ENCODE measurements at regions not wholly inside any gene's neighbourhood (a gene's known extent, or its start where the extent isn't known, plus 50 kb on each side); places are given as distances from the start of the nearest gene placed in this dataset.

GRCh38 chr9:72460342-72461312 lies 60.8 kb upstream of the TMC1 start:
- DNase-seq (no peak), ATAC-seq (ENCODE audit: low FRiP score in 2 of 2) (no peak)
- Histone ChIP-seq H3K9me3 (no peaks in the 10 kb centered on the region), H3K4me1 (peaks cover 0 to 11% (median 8%) of the 10 kb centered on the region in 4 donors), H3K27me3 (no peaks in the 10 kb centered on the region), H3K36me3 (no peaks in the 10 kb centered on the region), H3K4me3 (no peak overlapping the region), H3K27ac (no peak overlapping the region)
- 80 to 82% methylated on average over 7 of the region's 7 CpGs for WGBS, 2 donors
- no peak for TF ChIP-seq POLR2AphosphoS5 (IDR thresholded peaks at IDR 0.05)
- TF ChIP-seq POLR2A (IDR thresholded peaks at IDR 0.05) = no peak
- TF ChIP-seq EP300 (IDR thresholded peaks at IDR 0.05) = no peak
- TF ChIP-seq, protein P1, sequence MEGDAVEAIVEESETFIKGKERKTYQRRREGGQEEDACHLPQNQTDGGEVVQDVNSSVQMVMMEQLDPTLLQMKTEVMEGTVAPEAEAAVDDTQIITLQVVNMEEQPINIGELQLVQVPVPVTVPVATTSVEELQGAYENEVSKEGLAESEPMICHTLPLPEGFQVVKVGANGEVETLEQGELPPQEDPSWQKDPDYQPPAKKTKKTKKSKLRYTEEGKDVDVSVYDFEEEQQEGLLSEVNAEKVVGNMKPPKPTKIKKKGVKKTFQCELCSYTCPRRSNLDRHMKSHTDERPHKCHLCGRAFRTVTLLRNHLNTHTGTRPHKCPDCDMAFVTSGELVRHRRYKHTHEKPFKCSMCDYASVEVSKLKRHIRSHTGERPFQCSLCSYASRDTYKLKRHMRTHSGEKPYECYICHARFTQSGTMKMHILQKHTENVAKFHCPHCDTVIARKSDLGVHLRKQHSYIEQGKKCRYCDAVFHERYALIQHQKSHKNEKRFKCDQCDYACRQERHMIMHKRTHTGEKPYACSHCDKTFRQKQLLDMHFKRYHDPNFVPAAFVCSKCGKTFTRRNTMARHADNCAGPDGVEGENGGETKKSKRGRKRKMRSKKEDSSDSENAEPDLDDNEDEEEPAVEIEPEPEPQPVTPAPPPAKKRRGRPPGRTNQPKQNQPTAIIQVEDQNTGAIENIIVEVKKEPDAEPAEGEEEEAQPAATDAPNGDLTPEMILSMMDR (IDR thresholded peaks at IDR 0.05) = no peak

GRCh38 chr9:72459308-72459707 lies 62.1 kb upstream of the TMC1 start:
- DNase-seq = no peak
- H3K4me1 ChIP-seq = peaks cover 0 to 1% (median 0%) of the 10 kb centered on the region in 4 donors
- H3K4me3 ChIP-seq = no peak overlapping the region
- no peak for ATAC-seq (ENCODE audit: low FRiP score in 2 of 2)
- no peak overlapping the region for H3K27ac ChIP-seq
- WGBS, 2 donors = 100% methylated on average over 1 of the region's 1 CpG
- TF ChIP-seq, protein P1 (IDR thresholded peaks at IDR 0.05) = no peak
- TF ChIP-seq EP300 (IDR thresholded peaks at IDR 0.05) = no peak
- no peak for TF ChIP-seq POLR2AphosphoS5 (IDR thresholded peaks at IDR 0.05)
- TF ChIP-seq POLR2A (IDR thresholded peaks at IDR 0.05) = no peak
- H3K36me3 ChIP-seq = no peaks in the 10 kb centered on the region
- no peaks in the 10 kb centered on the region for H3K9me3 ChIP-seq
- H3K27me3 ChIP-seq = no peaks in the 10 kb centered on the region

- DNase-seq (no peak), ATAC-seq (ENCODE audit: low FRiP score in 2 of 2) (no peak)
- TF ChIP-seq POLR2AphosphoS5 (IDR thresholded peaks at IDR 0.05) = no peak
- TF ChIP-seq, protein P1 (IDR thresholded peaks at IDR 0.05) = no peak
- TF ChIP-seq EP300 (IDR thresholded peaks at IDR 0.05) = no peak
- TF ChIP-seq POLR2A (IDR thresholded peaks at IDR 0.05) = no peak
- H3K4me3 ChIP-seq = no peak overlapping the region
- no peaks in the 10 kb centered on the region for H3K36me3 ChIP-seq
- no peaks in the 10 kb centered on the region for H3K9me3 ChIP-seq
- no peaks in the 10 kb centered on the region for H3K4me1 ChIP-seq
- H3K27ac ChIP-seq = no peak overlapping the region
- no peaks in the 10 kb centered on the region for H3K27me3 ChIP-seq
Observed at GRCh38 chr9:72458153-72458552, 63.3 kb upstream of the TMC1 start.

DNA sequence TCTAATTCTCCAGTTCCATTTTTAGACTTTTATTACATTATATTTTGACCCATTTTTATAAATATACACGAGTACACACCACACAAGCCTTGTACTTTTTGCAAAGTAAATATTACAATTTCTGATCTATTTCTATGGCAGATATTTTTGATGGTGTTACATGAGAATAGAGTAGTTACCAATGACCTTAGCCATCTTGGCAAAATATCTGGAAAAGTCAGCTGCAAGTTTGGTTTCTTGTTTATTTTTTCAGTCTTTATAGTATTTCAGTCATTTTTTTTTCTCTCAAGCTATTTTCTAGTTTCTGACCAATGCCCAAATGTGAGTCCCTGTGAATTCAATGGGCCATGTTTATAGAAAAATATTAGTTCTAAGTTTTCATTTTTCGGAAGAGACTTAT lies 64.0 kb upstream of the TMC1 start:
- Histone ChIP-seq H3K27me3 (no peaks in the 10 kb centered on the region), H3K4me3 (no peak overlapping the region), H3K4me1 (no peaks in the 10 kb centered on the region), H3K27ac (no peak overlapping the region), H3K36me3 (no peaks in the 10 kb centered on the region), H3K9me3 (no peaks in the 10 kb centered on the region)
- 72% methylated on average over 2 of the region's 2 CpGs for WGBS, 2 donors
- no peak for DNase-seq
- TF ChIP-seq EP300 (IDR thresholded peaks at IDR 0.05) (no peak), POLR2A (IDR thresholded peaks at IDR 0.05) (no peak)
- no peak for ATAC-seq (ENCODE audit: low FRiP score in 2 of 2)

DNA sequence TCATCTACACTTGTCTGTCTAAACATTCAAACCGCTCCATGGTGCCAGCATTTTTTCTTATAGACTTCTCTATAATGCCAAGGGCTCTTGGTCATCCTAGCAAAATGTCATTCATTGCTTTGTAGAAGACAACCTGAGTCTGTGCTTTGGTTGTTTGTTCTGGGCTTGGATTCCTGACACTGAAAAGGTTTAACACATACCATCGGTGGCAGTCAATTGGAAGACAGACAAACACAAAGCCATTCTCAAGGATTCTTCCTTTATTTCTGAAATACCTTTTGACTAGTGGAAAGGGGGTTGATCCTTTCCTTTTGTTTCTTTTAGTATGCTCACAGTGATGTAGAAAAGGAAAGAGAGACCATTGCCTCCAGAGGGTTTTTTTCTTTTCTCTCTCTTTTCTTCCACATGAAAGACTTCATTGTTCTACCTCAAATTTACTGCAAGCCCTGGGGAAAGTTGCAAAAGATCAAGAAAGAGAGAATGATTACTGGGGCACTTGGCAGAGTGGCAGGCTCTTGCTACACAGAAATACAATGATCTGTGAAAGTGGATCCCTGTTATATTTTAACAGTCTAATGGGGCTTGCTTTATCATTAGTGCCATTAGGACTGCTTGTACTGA lies 66.4 kb upstream of the TMC1 start:
- TF ChIP-seq EP300 (IDR thresholded peaks at IDR 0.05) (no peak), POLR2A (IDR thresholded peaks at IDR 0.05) (no peak), POLR2AphosphoS5 (IDR thresholded peaks at IDR 0.05) (no peak)
- TF ChIP-seq, protein P1 (IDR thresholded peaks at IDR 0.05) = no peak
- no peaks in the 10 kb centered on the region for H3K9me3 ChIP-seq
- H3K4me3 ChIP-seq = no peak overlapping the region
- ATAC-seq (ENCODE audit: low FRiP score in 2 of 2) (no peak), DNase-seq (no peak)
- no peaks in the 10 kb centered on the region for H3K36me3 ChIP-seq
- no peaks in the 10 kb centered on the region for H3K4me1 ChIP-seq
- no peak overlapping the region for H3K27ac ChIP-seq
- 58 to 73% methylated on average over 2 of the region's 2 CpGs for WGBS, 2 donors
- H3K27me3 ChIP-seq = no peaks in the 10 kb centered on the region
